ENCODE measurements at regions not wholly inside any gene's neighbourhood (a gene's known extent, or its start where the extent isn't known, plus 50 kb on each side); places are given as distances from the start of the nearest gene placed in this dataset.

DNA sequence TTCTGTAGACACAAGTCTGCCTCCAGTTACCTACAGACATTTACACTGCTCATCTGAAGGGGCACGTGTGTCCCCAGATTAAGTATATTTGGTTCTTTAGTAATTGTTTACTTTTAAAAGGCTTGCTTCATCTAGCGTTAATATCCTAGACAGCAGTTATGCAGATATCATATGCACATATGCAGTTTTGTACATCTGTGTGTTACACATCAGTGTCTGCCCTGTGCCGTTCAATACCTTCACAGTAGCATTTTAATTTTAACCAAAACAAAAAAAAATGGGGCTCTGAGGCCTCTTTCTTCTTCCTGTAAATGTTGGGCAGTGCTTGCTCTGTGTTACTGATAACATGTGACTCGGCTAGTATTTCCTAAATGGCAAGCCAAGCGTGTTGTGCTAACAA lies 331.4 kb upstream of the MGMT start:
- TF ChIP-seq CTCF (IDR thresholded peaks at IDR 0.05; ENCODE audit: insufficient read depth, low read depth, low read length, missing control alignments), result no peak
- DNase-seq (ENCODE audit: low read depth), result no peak
- no peak overlapping the region for H3K4me3 ChIP-seq (ENCODE audit: low read length)

DNA sequence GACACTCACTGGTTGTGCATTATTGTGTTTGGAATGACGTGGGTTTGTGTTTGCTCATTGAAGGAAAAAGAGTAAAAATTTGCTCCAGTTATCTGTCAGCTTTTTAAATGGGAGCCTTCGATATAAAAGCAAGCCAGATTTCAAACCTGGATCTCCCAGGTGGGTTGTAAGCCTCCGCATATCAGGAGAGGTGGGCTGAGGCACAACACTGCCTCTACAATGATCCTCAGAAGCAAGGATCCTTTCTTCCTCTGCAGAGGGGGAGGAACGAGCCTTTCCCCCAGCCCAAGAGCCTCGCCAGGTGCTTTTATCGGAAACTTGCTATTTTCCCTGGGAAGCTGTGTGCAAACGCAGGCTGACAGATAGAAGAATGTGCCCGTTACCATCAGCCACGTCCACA lies 331.0 kb upstream of the MGMT start:
- DNase-seq (ENCODE audit: low read depth), result no peak
- H3K4me3 ChIP-seq (ENCODE audit: low read length), result no peak overlapping the region
- TF ChIP-seq CTCF (IDR thresholded peaks at IDR 0.05; ENCODE audit: insufficient read depth, low read depth, low read length, missing control alignments), result no peak

GRCh38 chr10:129136951-129137350 lies 330.1 kb upstream of the MGMT start:
- TF ChIP-seq CTCF (IDR thresholded peaks at IDR 0.05; ENCODE audit: insufficient read depth, low read depth, low read length, missing control alignments), result no peak
- H3K4me3 ChIP-seq (ENCODE audit: low read length), result no peak overlapping the region
- no peak for DNase-seq (ENCODE audit: low read depth)

- no peak for TF ChIP-seq CTCF (IDR thresholded peaks at IDR 0.05; ENCODE audit: insufficient read depth, low read depth, low read length, missing control alignments)
- no peak for DNase-seq (ENCODE audit: low read depth)
- H3K4me3 ChIP-seq (ENCODE audit: low read length), result no peak overlapping the region
Observed at GRCh38 chr10:129140921-129141885, 325.8 kb upstream of the MGMT start.

GRCh38 chr10:129151281-129151680 lies 315.8 kb upstream of the MGMT start:
- DNase-seq (ENCODE audit: low read depth), result no peak
- TF ChIP-seq CTCF (IDR thresholded peaks at IDR 0.05; ENCODE audit: insufficient read depth, low read depth, low read length, missing control alignments), result no peak
- no peak overlapping the region for H3K4me3 ChIP-seq (ENCODE audit: low read length)

DNA sequence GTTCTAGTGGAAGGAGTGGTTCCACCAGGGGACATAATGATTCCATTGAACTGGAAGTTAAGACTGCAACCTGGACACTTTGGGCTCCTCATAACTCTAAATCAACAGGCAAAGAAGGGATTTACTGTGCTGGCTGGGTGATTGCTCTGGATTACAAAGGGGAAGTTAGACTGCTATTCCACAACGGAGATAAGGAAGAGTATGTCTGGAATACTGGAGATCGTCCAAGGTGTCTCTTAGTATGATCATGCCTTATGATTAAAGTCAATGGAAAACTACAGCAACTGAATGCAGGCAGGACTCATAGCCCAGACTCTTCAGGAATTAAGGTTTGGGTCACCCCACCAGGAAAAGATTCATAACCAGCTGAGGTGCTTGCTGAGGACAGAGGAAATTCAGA lies 310.6 kb upstream of the MGMT start:
- H3K4me3 ChIP-seq (ENCODE audit: low read length), result no peak overlapping the region
- no peak for DNase-seq (ENCODE audit: low read depth)
- TF ChIP-seq CTCF (IDR thresholded peaks at IDR 0.05; ENCODE audit: insufficient read depth, low read depth, low read length, missing control alignments), result no peak

- H3K4me3 ChIP-seq (ENCODE audit: low read length), result no peak overlapping the region
- TF ChIP-seq CTCF (IDR thresholded peaks at IDR 0.05; ENCODE audit: insufficient read depth, low read depth, low read length, missing control alignments), result no peak
- no peak for DNase-seq (ENCODE audit: low read depth)
Observed at GRCh38 chr10:129157185-129157584, 309.9 kb upstream of the MGMT start.

All from epithelial cell of esophagus (primary cell).